ENCODE measurements at regions not wholly inside any gene's neighbourhood (a gene's known extent, or its start where the extent isn't known, plus 50 kb on each side); places are given as distances from the start of the nearest gene placed in this dataset.

DNA sequence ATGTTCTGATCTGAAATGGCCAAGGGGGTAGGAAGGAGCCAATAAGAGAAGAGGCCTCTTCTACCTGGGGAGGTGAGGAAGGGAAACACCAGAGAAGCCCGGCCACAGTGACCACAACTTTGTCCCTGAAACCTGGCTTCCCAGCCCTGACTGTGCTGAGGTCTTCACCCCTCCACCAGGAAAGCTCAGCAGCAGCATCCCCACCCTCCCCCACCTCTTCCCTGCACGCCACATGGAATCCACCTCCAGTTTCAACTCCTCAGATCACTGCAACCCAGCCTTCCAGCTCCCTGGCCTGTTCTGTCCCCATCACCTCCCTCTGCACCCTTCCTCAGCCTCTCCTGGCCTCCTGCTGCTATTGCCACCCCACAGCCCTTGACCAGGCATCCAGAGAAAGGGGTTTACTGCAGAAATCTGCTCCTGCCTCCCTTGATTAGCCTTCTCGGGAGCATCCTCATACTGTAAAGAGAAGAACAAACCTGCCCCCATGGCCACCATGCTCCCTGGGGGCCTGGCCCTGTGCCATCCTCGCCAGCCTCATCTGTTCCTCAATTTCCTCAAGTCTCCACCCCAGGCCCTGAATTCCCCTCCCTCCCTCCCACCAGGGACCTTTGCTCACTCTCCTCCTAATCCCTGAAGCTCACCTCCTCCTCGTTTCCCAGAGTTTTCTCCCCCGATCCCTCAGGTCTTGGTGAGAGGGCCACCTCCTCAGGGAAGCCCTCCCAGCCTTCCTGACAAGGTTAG lies 450.9 kb downstream of the MATN1 start:
- TF ChIP-seq POLR2A (IDR thresholded peaks at IDR 0.05) (no peak), POLR2AphosphoS5 (IDR thresholded peaks at IDR 0.05) (no peak)
- TF ChIP-seq, protein P1, sequence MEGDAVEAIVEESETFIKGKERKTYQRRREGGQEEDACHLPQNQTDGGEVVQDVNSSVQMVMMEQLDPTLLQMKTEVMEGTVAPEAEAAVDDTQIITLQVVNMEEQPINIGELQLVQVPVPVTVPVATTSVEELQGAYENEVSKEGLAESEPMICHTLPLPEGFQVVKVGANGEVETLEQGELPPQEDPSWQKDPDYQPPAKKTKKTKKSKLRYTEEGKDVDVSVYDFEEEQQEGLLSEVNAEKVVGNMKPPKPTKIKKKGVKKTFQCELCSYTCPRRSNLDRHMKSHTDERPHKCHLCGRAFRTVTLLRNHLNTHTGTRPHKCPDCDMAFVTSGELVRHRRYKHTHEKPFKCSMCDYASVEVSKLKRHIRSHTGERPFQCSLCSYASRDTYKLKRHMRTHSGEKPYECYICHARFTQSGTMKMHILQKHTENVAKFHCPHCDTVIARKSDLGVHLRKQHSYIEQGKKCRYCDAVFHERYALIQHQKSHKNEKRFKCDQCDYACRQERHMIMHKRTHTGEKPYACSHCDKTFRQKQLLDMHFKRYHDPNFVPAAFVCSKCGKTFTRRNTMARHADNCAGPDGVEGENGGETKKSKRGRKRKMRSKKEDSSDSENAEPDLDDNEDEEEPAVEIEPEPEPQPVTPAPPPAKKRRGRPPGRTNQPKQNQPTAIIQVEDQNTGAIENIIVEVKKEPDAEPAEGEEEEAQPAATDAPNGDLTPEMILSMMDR (IDR thresholded peaks at IDR 0.05 in 8 of 11, conservative IDR thresholded peaks at IDR 0.05 in 3 of 11): no peak

Data from spleen (tissue), 7 donors.